IMR-90 (cell line): ENCODE measurements at regions not wholly inside any gene's neighbourhood (a gene's known extent, or its start where the extent isn't known, plus 50 kb on each side); places are given as distances from the start of the nearest gene placed in this dataset.

Source experiments
- BHLHE40 ChIP-seq: fragments of 150-350 bp; IDR thresholded peaks from 2 replicates; pipeline ENCODE4 v1.6.1; 2016; ENCODE audit warnings: mild to moderate bottlenecking, low read depth, low read length
- CEBPB ChIP-seq: IDR thresholded peaks from 2 replicates; pipeline ENCODE4 v1.6.1; 2012; ENCODE audit warnings: low read depth, low read length, improper control_type of control experiment
- CHD1 ChIP-seq: IDR thresholded peaks from 2 replicates; pipeline ENCODE4 v1.6.1; 2012; ENCODE audit warnings: low read depth, low read length, improper control_type of control experiment
- CTCF ChIP-seq: conservative IDR thresholded peaks from 2 replicates; pipeline ENCODE4 v1.5.1; 2012; ENCODE audit warnings: mild to moderate bottlenecking, low read depth, low read length, improper control_type of control experiment
- ELK1 ChIP-seq: fragments of 150-350 bp; IDR thresholded peaks from 2 replicates; pipeline ENCODE4 v1.6.1; 2016; ENCODE audit warnings: low read depth, mild to moderate bottlenecking, low read length, moderate library complexity, borderline replicate concordance
- FOS ChIP-seq: fragments of 150-350 bp; IDR thresholded peaks from 2 replicates; pipeline ENCODE4 v1.6.1; 2016; ENCODE audit warnings: low read depth, low read length
- MAZ ChIP-seq: IDR thresholded peaks from 2 replicates; pipeline ENCODE4 v1.6.1; 2012; ENCODE audit warnings: low read depth, mild to moderate bottlenecking, low read length, improper control_type of control experiment, moderate library complexity, borderline replicate concordance
- MXI1 ChIP-seq: IDR thresholded peaks from 2 replicates; pipeline ENCODE4 v1.6.1; 2012; ENCODE audit warnings: low read depth, mild to moderate bottlenecking, low read length, moderate library complexity, borderline replicate concordance
- NFE2L2 ChIP-seq: fragments of 150-350 bp; IDR thresholded peaks from 2 replicates; pipeline ENCODE4 v1.6.1; 2016; ENCODE audit warnings: low read depth, mild to moderate bottlenecking, low read length
- POLR2A ChIP-seq: IDR thresholded peaks from 2 replicates; pipeline ENCODE4 v1.6.1; 2012; ENCODE audit warnings: mild to moderate bottlenecking, low read depth, low read length
- RAD21 ChIP-seq: IDR thresholded peaks from 2 replicates; pipeline ENCODE4 v1.6.1; 2012; ENCODE audit warnings: low read length, improper control_type of control experiment
- RCOR1 ChIP-seq: IDR thresholded peaks from 2 replicates; pipeline ENCODE4 v1.6.1; 2012; ENCODE audit warnings: mild to moderate bottlenecking, low read length, improper control_type of control experiment; ENCODE audit not compliant: insufficient replicate concordance
- RFX5 ChIP-seq: IDR thresholded peaks from 2 replicates; pipeline ENCODE4 v1.8.0; 2012; ENCODE audit warnings: low read depth, mild to moderate bottlenecking, low read length, moderate library complexity
- SMC3 ChIP-seq: fragments of 150-350 bp; IDR thresholded peaks from 2 replicates; pipeline ENCODE4 v1.6.1; 2016; ENCODE audit warnings: low read depth, mild to moderate bottlenecking, antibody characterized with exemption, low read length, moderate library complexity

GRCh38 chr1:199719156-199719842 lies 308.2 kb upstream of the NR5A2 start:
- TF ChIP-seq SMC3 (no peak), CTCF (no peak), POLR2A (no peak), RAD21 (no peak), BHLHE40 (no peak), RFX5 (no peak), RCOR1 (no peak), ELK1 (no peak), MXI1 (no peak), NFE2L2 (no peak), MAZ (no peak), CHD1 (no peak), FOS (no peak), CEBPB (no peak)
